Stomach (tissue), 8 donors: ENCODE measurements at regions not wholly inside any gene's neighbourhood (a gene's known extent, or its start where the extent isn't known, plus 50 kb on each side); places are given as distances from the start of the nearest gene placed in this dataset.

Source experiments
- DNase-seq, 2 donors: peaks; one replicate each; pipeline versions ENCODE4 v3.0.0 to v3.0.0-alpha.2; 2013 to 2019
- H3K27ac ChIP-seq, 5 donors: fragments of 200-600 bp in 4 of 5; sonication (generic) in 4 of 5; one replicate each; pipeline ENCODE4 v1.5.1; 2013 to 2019; ENCODE audit warnings: mild to moderate bottlenecking in 1 of 5, moderate library complexity in 1 of 5
- H3K27me3 ChIP-seq, 3 donors: fragments of 200-600 bp; sonication (generic); one replicate each; pipeline ENCODE4 v1.5.1; 2017 to 2019; ENCODE audit warnings: mixed run types in 1 of 3
- H3K36me3 ChIP-seq, 4 donors: fragments of 200-600 bp; sonication (generic); 1 replicate in 3 of 4; 2 replicates in 1 of 4; pipeline ENCODE4 v1.5.1; 2016 to 2019
- H3K4me1 ChIP-seq, 4 donors: fragments of 200-600 bp; sonication (generic); one replicate each; pipeline ENCODE4 v1.5.1; 2016 to 2019
- H3K4me3 ChIP-seq, 4 donors: fragments of 200-600 bp; sonication (generic) in 3 of 4; one replicate each; pipeline ENCODE4 v1.5.1; 2016 to 2019; ENCODE audit warnings: mild to moderate bottlenecking in 1 of 4
- H3K9me3 ChIP-seq, 4 donors: fragments of 200-600 bp; sonication (generic); one replicate each; pipeline ENCODE4 v1.5.1; 2016 to 2019
- CTCF ChIP-seq, 7 experiments: fragments of 450-650 bp in 4 of 7; fragments of 200-600 bp in 3 of 7; sonication (generic) in 3 of 7; IDR thresholded peaks; one replicate each; pipeline ENCODE4 v1.5.1; 2016 to 2019; ENCODE audit warnings: antibody characterized with exemption in 7 of 7, control low read depth in 2 of 7, mild to moderate bottlenecking in 1 of 7
- EP300 ChIP-seq: sonication (generic); formaldehyde crosslinking; IDR thresholded peaks from one replicate; pipeline ENCODE4 v1.6.1; 2017; ENCODE audit warnings: antibody characterized with exemption
- POLR2A ChIP-seq, 4 donors: fragments of 450-650 bp; IDR thresholded peaks; one replicate each; pipeline ENCODE4 v1.6.1; 2016; ENCODE audit warnings: antibody characterized with exemption in 4 of 4, control low read depth in 2 of 4, mild to moderate bottlenecking in 1 of 4, moderate library complexity in 1 of 4
- POLR2AphosphoS5 ChIP-seq, 3 donors: sonication (generic); formaldehyde crosslinking; IDR thresholded peaks; one replicate each; pipeline ENCODE4 v1.6.1; 2016; ENCODE audit warnings: antibody characterized with exemption in 3 of 3
- WGBS, 5 donors: extraction: QIAGEN DNeasy Blood & Tissue Kit in 3 of 5; methylation state at CpG; one replicate each; pipeline versions ENCODE4 v1.1.5 to v1.1.7; 2013 to 2018; 5-methylcytosine and 5-hydroxymethylcytosine counted together
- intact Hi-C: fragments of 100-400 bp; cut with DNase I; formaldehyde crosslinking; loops from one replicate; pipeline ENCODE4 v1.15.1; 2023; ENCODE audit warnings: low total_unique reads
- donor health status: healthy with polysubstance abuse.
- donor health status: Bipolar disorder and iron deficiency.
- donor health status: healthy.

- DNase-seq = no peak
- H3K27me3 ChIP-seq = no peaks in the 10 kb centered on the region
- no peaks in the 10 kb centered on the region for H3K4me1 ChIP-seq
- no peaks in the 10 kb centered on the region for H3K36me3 ChIP-seq
- 69 to 84% (median 74%) methylated on average over 3 of the region's 3 CpGs for WGBS, 5 donors
- no peak for TF ChIP-seq CTCF (IDR thresholded peaks at IDR 0.05)
- no peak for TF ChIP-seq POLR2AphosphoS5 (IDR thresholded peaks at IDR 0.05)
- no peak for TF ChIP-seq EP300
- no peak for TF ChIP-seq POLR2A (IDR thresholded peaks at IDR 0.05)
- H3K4me3 ChIP-seq = no peak overlapping the region
- intact Hi-C loops = no loop called here
- no peaks in the 10 kb centered on the region for H3K9me3 ChIP-seq
- no peak overlapping the region for H3K27ac ChIP-seq
These were observed 301.7 kb downstream of the KCNS3 start for GRCh38 chr2:18180031-18180610.

- DNase-seq = peak; percentile 37 to 68
- H3K9me3 ChIP-seq = no peaks in the 10 kb centered on the region
- no peaks in the 10 kb centered on the region for H3K36me3 ChIP-seq
- H3K4me1 ChIP-seq = no peaks in the 10 kb centered on the region
- intact Hi-C loops = loop anchor here (5.0 kb wide), 1 partner anchor 327 kb away; no protein-coding TSS in a partner anchor
- no peak overlapping the region for H3K27ac ChIP-seq
- no peak for TF ChIP-seq POLR2AphosphoS5 (IDR thresholded peaks at IDR 0.05)
- peak in 5 of 7 experiments; percentile 12 to 81 (median 64) for TF ChIP-seq CTCF (IDR thresholded peaks at IDR 0.05)
- no peak for TF ChIP-seq POLR2A (IDR thresholded peaks at IDR 0.05)
- H3K4me3 ChIP-seq = no peak overlapping the region
- 12 to 22% (median 19%) methylated on average over 1 of the region's 1 CpG for WGBS, 5 donors
- H3K27me3 ChIP-seq = no peaks in the 10 kb centered on the region
These were observed 300.4 kb downstream of the KCNS3 start for GRCh38 chr2:18178736-18179349.

- DNase-seq = no peak
- Histone ChIP-seq H3K4me3 (no peak overlapping the region), H3K4me1 (peaks cover 0 to 10% (median 5%) of the 10 kb centered on the region in 4 donors), H3K9me3 (no peaks in the 10 kb centered on the region), H3K36me3 (no peaks in the 10 kb centered on the region), H3K27ac (no peak overlapping the region), H3K27me3 (no peaks in the 10 kb centered on the region)
- intact Hi-C loops = loop anchor here (5.0 kb wide), 1 partner anchor 324 kb away; no protein-coding TSS in a partner anchor
- no peak for TF ChIP-seq POLR2A (IDR thresholded peaks at IDR 0.05)
- no peak for TF ChIP-seq CTCF (IDR thresholded peaks at IDR 0.05)
- no peak for TF ChIP-seq EP300
- no peak for TF ChIP-seq POLR2AphosphoS5 (IDR thresholded peaks at IDR 0.05)
- WGBS, 5 donors = 73 to 86% (median 78%) methylated on average over 2 of the region's 2 CpGs
These were observed 298.3 kb downstream of the KCNS3 start for GRCh38 chr2:18176679-18177215.

- Histone ChIP-seq H3K27me3 (no peaks in the 10 kb centered on the region), H3K9me3 (no peaks in the 10 kb centered on the region), H3K4me3 (no peak overlapping the region), H3K27ac (no peak overlapping the region), H3K36me3 (no peaks in the 10 kb centered on the region), H3K4me1 (peaks cover 0 to 18% (median 10%) of the 10 kb centered on the region in 4 donors)
- 78 to 94% (median 87%) methylated on average over 2 of the region's 2 CpGs for WGBS, 5 donors
- no peak for DNase-seq
- intact Hi-C loops = no loop called here
- TF ChIP-seq EP300 (no peak), POLR2AphosphoS5 (IDR thresholded peaks at IDR 0.05) (no peak), CTCF (IDR thresholded peaks at IDR 0.05) (no peak), POLR2A (IDR thresholded peaks at IDR 0.05) (no peak)
These were observed 294.1 kb downstream of the KCNS3 start for GRCh38 chr2:18172607-18173006.
